OCI-LY3 (cell line): ENCODE measurements at regions not wholly inside any gene's neighbourhood (a gene's known extent, or its start where the extent isn't known, plus 50 kb on each side); places are given as distances from the start of the nearest gene placed in this dataset.

Source experiments
- CTCF ChIP-seq: fragments of 200-600, 300-600 bp; sonication (generic); IDR thresholded peaks from 2 replicates; pipeline ENCODE4 v1.5.1; 2014; ENCODE audit warnings: antibody characterized with exemption, low read length, low read depth
- EZH2phosphoT487 ChIP-seq: fragments of 200-600 bp; shearing (Covaris generic); IDR thresholded peaks from 2 replicates; pipeline ENCODE4 v1.6.1; 2018; ENCODE audit warnings: antibody characterized with exemption, mixed run types, low read depth

- TF ChIP-seq CTCF, result no peak
- TF ChIP-seq EZH2phosphoT487, result no peak
Measured at GRCh38 chr3:28924744-28925360, 356.0 kb upstream of the RBMS3 start.
